Stromal cell of bone marrow (primary cell): ENCODE measurements at regions not wholly inside any gene's neighbourhood (a gene's known extent, or its start where the extent isn't known, plus 50 kb on each side); places are given as distances from the start of the nearest gene placed in this dataset.
"Not testable (repeated sequence)": the region's sequence is repeated elsewhere in the genome, so short reads cannot be mapped to it uniquely, and the experiment has no call there.

ENCODE experiments used
- DNase-seq: peaks from one replicate; pipeline ENCODE4 v3.0.0-alpha.2; 2012; ENCODE audit warnings: low read depth

DNA sequence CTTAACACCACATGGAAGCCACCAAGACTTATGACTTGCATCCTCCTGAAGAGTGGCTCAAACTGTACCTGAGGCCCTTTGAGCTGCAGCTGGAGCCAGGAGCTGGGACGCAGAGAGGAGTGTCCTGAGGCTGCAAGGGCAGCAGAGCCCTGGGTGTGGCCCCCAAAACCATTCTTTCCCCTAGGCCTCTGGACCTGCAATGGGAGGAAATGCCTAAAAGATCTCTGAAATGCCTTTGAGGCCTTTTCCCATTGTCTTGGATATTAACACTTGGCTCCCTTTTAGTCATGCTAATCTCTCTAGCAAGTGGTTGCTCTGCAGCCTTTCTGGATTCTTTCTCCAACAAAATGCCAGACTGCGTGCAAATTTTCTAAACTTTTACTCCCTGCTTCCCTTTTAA is 156.1 kb downstream of the SLC38A4 start:
- DNase-seq = no peak

- DNase-seq = peak; percentile 33
Measured at GRCh38 chr12:46667551-46667950, 158.2 kb downstream of the SLC38A4 start.

GRCh38 chr12:46664761-46665287 is 161.0 kb downstream of the SLC38A4 start:
- DNase-seq = peak; percentile 85

- DNase-seq = no peak
Measured at GRCh38 chr12:46663318-46663717, 162.5 kb downstream of the SLC38A4 start.

- peak; percentile 81 for DNase-seq
Measured at GRCh38 chr12:46661110-46661845, 164.5 kb downstream of the SLC38A4 start.

DNA sequence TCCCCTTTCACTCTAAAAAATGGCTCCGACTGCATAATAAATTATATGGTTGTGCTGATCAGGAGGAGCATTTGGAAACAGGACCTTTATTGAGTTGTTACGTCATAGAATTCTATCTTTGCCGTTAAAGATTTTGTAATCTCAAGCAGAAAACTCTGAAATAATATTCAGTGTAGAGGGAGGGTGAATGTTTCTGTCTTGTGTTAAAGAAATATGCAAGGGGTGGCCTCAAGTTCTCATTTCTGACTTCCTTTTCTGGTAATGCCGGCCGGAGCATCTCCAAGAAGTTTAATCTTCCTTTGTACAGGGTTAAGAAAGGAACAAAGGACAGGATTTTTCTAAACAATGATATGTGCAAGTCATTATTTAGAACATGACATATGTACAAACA is 165.1 kb downstream of the SLC38A4 start:
- DNase-seq = no peak

DNA sequence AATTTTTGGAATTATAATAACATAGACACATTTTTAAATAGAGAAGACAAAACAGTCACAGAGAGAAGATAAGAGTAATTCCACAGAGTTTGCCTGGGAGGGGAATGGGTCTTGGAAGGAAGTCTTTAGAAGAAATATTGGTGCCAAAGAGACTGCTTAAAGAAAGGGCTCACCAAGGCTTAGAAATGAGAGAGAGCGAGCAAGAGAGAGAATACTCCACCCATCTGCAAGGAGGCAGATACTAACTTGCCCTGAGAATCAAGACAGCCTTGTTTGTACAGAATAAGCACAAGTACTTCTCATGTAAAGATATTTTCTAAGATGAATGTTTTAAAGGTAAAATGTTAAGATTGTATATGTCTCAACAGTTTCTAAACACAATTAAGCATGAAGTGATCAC is 165.5 kb downstream of the SLC38A4 start:
- no peak for DNase-seq

DNA sequence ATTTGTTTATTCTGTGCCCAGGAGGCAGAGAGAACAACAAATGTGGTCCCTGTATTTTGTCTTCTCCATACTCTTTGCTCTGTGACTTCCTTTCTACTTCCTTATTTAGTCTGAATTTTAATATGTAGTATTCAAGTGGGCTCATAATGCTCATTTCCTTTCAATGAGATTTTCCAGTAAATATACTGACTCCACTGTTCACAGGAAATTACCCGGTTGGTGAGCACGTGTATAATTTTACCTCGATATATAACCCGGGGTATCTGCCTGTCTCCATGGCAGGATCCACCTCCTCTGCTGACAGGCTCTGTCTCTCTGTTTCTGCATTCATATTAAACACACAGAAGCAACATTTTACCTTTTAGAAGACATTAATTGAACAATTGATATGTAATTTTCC is 166.0 kb downstream of the SLC38A4 start:
- no peak for DNase-seq

DNA sequence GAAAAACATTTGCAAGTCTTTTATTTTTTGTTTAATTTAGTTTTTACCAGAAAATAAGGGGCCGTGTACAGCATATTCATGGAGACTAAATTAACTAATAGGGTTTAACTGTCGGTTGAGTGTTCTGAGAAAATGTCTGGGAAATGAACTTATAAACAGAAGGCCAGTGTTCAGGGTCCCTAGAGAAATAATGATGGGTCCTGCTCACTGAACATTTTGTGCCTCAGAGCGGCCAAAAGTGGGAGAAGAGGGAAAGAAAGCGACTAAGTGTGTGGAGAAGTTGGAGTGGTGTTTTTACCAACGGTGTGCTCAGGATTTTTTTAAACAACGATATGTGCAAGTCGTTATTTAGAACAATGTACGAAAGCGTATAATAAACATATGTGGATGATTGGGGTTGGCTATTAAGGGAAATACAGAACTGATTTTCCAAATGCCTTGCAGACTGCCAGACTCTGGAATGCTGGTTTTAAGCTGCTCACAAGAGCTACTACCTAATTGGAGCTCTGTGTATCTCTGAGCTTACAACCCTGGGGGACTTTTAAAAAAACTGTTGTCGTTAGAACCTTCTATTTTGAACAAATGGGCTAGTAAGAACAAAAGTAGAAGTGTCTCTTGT is 166.7 kb downstream of the SLC38A4 start:
- no peak for DNase-seq

DNA sequence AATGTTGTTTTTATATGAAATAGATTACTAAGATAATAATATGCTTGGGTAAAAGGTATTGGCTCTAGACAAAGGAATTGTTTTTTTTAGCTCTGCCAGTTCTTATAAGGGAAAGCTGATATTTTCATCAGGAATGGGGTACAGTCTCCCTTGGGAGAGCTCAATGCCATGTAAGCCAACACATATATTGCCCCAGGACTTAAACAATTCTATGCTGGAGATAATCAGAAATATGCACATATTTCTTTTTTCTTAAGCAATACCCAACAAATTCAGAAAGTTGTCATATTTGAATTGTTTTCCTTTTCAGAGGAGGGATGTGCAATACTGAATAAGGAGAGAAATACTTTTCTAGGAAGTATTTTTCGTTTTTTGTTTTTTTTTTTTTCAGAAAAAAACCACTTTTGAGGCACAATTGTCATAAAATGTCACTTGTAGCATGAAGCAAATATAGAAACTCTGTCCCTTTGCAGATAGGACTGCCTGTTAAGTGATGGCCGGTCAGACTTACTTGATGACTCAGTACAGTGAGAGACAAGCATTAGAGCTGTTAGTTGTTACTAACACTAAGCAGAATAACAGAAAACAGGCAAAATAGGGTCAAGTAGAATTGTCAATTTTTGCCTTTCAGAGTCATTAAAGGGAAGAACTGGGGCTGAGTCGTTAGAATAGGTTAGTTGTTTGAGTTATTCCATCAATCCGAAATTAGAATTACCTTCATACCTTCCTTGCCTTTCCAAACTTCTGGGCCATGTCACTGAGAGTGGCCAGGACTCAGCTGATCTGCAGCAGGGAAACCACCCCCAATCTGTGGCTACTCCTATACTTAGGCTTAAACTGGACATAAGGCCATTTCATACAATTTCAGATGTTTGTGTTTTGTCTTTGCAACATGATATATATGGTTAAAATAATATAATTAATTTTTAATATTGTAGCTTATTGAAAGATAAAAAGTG is 168.1 kb downstream of the SLC38A4 start:
- no peak for DNase-seq

- DNase-seq = not testable (repeated sequence)
Measured at GRCh38 chr12:46655984-46656383, 169.8 kb downstream of the SLC38A4 start.

DNA sequence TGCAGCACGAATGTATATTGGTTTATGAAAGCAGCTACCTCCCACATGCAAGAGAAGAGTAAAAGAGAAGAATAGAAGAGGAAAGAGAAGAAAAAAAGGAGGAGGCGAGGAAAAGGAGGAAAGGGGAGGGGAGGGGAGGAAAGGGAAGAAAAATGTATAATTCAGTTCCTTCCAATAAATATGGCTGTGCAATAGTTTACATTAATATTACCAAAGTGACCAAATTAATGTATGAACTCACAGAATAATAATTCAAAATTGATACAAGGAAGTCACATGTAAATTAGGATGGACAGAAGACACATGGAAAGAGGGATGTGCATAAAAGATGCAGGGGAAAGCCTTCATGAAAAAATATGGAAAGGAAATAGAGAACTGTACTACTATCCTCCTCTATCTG is 172.5 kb downstream of the SLC38A4 start:
- DNase-seq = no peak

DNA sequence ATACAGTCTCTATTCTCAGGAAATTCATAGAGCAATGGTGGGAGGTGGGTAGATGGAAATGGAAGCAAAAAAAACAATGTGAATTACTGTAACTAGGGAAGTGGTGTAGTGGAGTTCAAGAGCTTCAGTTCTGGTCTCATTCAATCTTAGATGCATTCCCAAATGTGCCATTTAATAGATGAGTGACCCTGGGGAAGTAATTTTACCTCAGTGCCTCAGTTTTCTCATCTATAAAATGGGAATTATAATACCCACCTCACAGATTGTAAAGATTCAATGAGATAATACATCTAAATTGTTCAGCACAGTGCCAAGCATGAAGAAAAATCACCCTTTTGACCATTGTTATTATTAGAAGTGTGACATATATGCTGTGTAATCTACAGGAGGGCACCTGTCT is 173.1 kb downstream of the SLC38A4 start:
- no peak for DNase-seq

DNA sequence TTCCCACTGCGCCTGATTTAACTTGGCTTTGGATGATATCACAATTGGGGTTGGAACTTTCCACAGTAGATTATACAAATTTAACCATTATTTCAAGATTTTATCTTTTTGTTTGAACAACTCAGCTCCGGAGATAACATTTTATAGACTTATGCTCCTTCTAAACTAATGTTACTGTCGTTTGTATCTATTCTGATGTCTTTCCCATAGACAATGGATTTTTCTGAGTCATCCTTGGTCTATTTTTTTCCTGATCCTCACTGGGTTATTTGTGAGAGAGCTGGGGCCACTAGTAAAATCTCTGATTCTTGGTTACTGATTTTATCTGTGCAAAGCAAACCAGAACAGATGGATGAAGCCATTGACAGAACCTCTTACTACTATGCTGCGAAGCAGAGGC is 175.1 kb downstream of the SLC38A4 start:
- no peak for DNase-seq

GRCh38 chr12:46649433-46649832 is 176.4 kb downstream of the SLC38A4 start:
- DNase-seq = no peak

- no peak for DNase-seq
Measured at GRCh38 chr12:46647034-46647433, 178.8 kb downstream of the SLC38A4 start.

GRCh38 chr12:46641649-46642048 is 184.1 kb downstream of the SLC38A4 start:
- DNase-seq = not testable (repeated sequence)

DNA sequence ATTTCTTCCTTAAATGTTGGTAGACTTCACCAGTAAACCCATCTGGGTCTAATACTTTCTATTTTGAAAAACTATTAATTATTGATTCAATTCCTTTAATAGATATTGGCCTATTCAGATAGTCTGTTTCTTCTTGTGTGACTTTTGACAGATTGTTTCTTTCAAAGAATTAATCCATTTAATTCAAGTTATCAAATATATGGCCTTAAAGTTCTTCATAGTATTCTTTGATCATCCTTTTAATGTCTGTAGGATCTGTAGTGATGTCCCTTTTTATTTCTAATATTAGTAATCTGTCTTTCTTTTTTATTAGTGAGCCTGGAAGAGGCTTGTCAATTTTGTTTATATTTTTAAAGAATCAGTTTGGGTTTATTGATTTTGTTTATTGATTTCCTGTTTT is 190.0 kb downstream of the SLC38A4 start:
- DNase-seq = no peak

DNA sequence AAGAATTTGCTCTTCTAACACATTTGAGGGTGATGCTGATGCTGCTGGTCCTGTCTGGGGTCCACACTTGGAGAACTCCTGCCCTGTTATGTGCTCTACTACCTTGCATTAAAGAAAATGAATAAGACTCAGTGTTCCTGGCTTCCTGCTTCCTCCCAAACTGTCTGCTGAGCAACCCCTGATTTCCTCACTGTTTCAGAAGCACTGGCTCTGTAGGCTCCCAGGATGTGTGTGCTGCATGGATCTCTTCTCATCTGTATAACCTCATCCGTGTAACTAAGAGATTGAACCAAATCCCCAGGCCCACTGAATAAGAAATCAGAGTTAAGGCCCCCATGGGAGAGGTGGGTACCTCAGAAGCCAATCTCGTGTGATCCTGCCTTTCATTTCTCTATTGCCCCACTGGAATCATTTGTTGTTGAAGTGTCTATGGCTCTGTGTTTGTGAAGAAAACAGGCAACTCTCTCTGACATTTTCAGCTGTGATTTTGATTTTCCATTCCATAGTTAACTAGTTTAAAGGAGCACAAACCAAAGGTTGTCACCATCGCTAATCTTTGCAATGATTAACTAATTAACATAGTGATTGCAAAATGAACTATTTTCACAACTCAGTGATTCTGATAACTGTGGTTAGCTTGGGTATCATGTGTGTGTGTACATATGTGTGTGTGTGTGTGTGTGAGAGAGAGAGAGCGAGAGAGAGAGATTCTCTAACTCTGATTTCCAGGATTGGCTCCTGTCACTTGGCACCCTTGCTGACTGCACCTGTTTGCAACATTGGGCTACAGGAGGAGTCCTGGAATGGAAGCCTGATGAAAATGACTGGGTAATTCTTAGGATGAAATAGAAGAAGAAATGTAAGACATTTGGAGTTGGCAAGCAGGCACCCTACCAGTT is 196.2 kb downstream of the SLC38A4 start:
- no peak for DNase-seq

DNA sequence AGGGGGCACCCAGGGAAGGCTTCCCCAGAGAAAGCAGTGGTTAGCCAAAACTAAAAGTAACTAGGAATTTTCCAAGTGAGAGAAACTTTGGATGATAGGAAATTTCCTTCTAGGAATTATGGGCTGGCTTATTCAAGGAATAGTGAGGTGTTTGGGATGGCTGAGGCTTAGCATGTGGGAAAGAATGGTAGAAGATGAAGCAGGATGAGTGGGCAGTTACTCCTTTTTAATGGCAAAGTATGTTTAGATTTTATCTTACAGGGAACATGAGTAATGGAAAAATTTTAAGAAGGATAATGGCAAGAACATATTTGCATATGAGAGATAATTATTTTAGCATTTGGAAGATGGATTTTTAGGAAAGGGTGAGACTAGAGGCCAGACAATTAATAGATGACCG is 197.6 kb downstream of the SLC38A4 start:
- DNase-seq = no peak

DNA sequence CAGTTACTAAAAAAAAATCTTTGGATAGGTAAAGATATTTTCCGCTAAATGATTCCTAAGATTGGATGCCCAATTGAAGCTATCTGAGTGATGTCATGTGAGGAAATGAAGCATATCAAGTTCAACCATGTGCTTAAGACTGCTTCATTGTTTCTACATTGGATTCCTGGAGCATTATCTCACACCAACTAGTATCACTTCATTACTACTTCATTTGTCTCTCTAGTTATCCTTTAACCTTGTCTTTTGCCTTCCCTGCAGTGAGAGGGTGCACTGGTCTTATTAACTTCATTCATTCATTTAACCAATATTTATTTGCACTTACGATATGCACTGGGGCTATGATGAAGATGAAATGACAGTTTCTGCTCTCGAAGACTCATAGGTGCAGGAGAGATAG is 198.1 kb downstream of the SLC38A4 start:
- no peak for DNase-seq
